D721Med (cell line): ENCODE measurements at regions not wholly inside any gene's neighbourhood (a gene's known extent, or its start where the extent isn't known, plus 50 kb on each side); places are given as distances from the start of the nearest gene placed in this dataset.

Source experiments
- DNase-seq: peaks from one replicate; pipeline ENCODE4 v3.0.0; 2011; ENCODE audit warnings: low spot score; ENCODE audit not compliant: insufficient read length
- FAIRE-seq: peaks from 2 replicates; lab custom pipeline; 2011; peaks lifted over from hg19 to GRCh38; lab: Jason Lieb, UNC
- CTCF ChIP-seq: IDR thresholded peaks from 2 replicates; pipeline ENCODE4 v1.5.1; 2012; ENCODE audit warnings: mild to moderate bottlenecking, control low read depth; ENCODE audit not compliant: insufficient read depth; ENCODE audit errors: missing control alignments

- no peak for TF ChIP-seq CTCF
- FAIRE-seq (no peak), DNase-seq (no peak)
Measured at GRCh38 chr10:111578076-111578475, 501.2 kb downstream of the ADRA2A start.

- FAIRE-seq = no peak
Measured at GRCh38 chr10:111579473-111579872, 502.6 kb downstream of the ADRA2A start.

GRCh38 chr10:111590703-111591102 lies 513.9 kb downstream of the ADRA2A start:
- TF ChIP-seq CTCF = no peak
- FAIRE-seq (no peak), DNase-seq (no peak)

More at GRCh38 chr10:111579473-111579872, 502.6 kb downstream of the ADRA2A start:
- no peak for TF ChIP-seq CTCF
- DNase-seq = no peak

GRCh38 chr10:111593578-111593977 lies 516.7 kb downstream of the ADRA2A start:
- TF ChIP-seq CTCF = no peak
- no peak for DNase-seq
- no peak for FAIRE-seq

- DNase-seq = no peak
- no peak for FAIRE-seq
- TF ChIP-seq CTCF = no peak
Measured at GRCh38 chr10:111595173-111595572, 518.3 kb downstream of the ADRA2A start.

GRCh38 chr10:111598433-111599059 lies 521.7 kb downstream of the ADRA2A start:
- TF ChIP-seq CTCF = peak; percentile 82
- FAIRE-seq = no peak
- no peak for DNase-seq

GRCh38 chr10:111599943-111600342 lies 523.1 kb downstream of the ADRA2A start:
- no peak for TF ChIP-seq CTCF
- FAIRE-seq = no peak

More at GRCh38 chr10:111599943-111600342, 523.1 kb downstream of the ADRA2A start:
- DNase-seq = no peak
